ENCODE measurements at regions not wholly inside any gene's neighbourhood (a gene's known extent, or its start where the extent isn't known, plus 50 kb on each side); places are given as distances from the start of the nearest gene placed in this dataset.

- in situ Hi-C loops (cut with HindIII; ENCODE audit: low sequenced_read_pairs), result no loop called here
These were observed 59.8 kb downstream of the MRM1 start for GRCh38 chr17:36661047-36661666.

DNA sequence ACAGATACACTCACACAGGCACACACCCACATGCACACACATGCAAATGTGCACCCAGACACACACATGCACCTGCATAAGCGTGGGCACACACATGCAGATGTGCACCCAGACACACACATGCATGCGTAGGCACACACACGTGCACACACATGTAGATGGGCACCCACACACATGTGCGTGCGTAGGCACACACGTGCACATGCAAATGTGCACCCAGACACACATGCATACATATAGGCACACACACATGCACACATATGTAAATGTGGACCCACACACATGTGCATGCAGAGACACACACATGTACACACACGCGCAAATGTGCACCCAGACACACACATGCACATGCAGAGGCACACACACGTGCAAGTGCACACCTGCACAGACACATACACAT is 60.3 kb downstream of the MRM1 start:
- in situ Hi-C loops (cut with HindIII; ENCODE audit: low sequenced_read_pairs), result no loop called here

- in situ Hi-C loops (cut with HindIII; ENCODE audit: low sequenced_read_pairs), result no loop called here
These were observed 64.0 kb downstream of the MRM1 start for GRCh38 chr17:36665417-36665816.

- in situ Hi-C loops (cut with HindIII; ENCODE audit: low sequenced_read_pairs), result no loop called here
These were observed 66.5 kb downstream of the MRM1 start for GRCh38 chr17:36667922-36668321.

DNA sequence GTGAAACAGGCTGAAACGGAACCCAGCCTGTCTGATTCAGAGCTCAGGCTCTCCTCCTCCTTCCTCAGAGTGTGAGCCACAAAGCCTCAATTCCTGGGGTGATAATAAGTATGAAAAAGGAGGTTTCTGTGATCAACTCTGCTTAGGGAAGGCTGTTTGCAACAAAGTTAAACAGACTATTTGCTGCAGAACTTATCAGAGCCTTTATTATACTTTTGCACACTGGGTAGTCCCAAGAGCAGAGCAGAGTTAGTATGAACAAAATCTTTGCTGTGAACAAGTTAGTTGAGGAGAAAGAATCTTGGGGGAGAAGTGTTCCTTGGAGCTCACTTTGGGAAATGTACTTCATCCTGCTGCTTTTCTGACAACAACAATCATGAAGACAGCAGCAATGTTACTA is 67.4 kb downstream of the MRM1 start:
- in situ Hi-C loops (cut with HindIII; ENCODE audit: low sequenced_read_pairs), result no loop called here

GRCh38 chr17:36671144-36671543 is 69.8 kb downstream of the MRM1 start:
- in situ Hi-C loops (cut with HindIII; ENCODE audit: low sequenced_read_pairs), result no loop called here

DNA sequence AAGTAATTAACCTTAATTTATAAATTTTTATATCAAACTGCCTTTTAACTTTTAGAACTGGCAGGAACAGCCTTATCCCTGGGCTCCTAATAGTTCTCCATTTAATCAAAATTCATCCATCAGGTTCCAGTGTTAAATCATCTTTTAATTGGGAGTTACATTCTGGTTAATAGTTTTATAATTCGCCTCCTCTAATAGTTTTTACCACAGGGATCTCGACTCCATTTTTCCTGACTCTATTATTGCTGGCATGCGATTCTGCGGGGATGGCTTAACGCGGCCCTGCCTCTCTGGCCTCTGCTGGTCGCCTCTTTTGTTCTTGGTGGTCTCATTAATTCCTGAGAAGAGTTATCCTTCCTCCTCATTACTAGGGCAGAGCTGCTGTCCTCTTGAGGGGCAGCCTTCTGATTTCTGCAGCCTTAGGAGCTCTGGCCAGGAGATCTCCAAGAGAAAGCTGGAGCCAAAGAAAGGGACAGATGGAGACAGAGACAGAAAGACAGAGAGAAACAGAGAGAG is 71.1 kb downstream of the MRM1 start:
- in situ Hi-C loops (cut with HindIII; ENCODE audit: low sequenced_read_pairs), result no loop called here

DNA sequence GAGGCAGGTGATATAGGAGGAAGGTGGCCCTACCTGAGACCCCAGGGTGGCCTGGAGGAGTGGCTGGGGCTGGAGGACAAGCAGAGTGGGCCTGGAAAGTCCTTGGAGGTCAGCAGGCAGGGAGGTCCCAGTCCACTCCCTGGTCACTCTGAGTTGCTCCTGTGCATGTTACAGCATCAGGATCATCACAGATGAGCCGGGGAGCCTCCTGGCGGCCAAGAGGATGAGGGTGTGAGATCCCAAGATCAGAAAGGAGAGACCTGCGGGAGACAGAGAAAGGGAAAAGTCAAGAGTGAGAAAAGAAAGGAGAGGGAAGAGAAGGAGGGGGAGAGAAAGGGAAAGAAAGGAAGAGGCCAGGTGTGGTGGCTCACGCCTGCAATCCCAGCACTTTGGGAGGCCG is 71.7 kb downstream of the MRM1 start:
- in situ Hi-C loops (cut with HindIII; ENCODE audit: low sequenced_read_pairs), result no loop called here

DNA sequence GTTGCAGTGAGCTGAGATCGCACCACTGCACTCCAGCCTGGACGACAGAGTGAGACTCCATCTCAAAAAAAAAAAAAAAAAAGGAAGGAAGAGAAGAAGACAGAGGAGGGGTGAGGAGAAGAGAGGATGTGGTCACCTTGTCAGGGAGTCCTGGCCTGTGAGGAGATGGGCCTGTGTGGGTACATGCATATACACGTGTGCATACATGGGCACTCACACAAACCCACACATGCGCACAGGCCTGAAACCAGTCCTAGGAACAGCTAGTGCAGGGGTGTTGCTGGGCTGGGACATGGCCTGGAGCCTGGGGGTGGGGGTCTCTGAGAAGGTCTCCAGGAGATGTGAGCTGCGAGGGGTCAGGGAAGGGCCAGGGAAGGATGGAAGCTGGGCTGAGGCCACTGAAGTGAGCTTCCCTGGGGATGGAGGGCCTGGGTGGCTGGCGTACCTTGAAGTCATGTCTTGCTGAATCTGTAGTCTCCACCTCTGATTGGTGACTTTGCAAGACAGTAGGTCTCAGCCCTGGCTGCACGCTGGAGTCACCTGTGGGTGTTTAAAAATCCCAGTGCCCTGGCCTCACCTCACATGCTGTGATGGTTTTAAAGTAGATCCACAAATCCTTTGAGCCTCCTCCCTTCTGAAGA is 72.4 kb downstream of the MRM1 start:
- in situ Hi-C loops (cut with HindIII; ENCODE audit: low sequenced_read_pairs), result no loop called here

DNA sequence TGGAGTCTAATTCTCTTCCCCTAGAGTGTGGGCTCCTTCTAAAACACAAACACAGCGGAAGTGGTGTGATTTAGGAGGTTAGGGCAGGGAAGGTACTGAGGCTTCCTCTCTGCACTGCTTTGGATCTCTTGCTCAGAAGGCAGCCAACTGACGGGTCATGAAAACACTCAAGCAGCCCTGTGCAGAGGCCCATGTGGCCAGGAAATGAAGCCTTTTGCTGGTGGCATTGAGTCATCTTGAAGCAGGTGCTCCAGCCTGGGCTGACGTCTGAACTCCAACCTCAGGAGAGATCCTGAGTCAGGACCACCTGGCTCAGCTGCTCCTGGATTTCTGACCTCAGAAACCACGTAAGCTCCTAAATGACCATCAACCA is 72.9 kb downstream of the MRM1 start:
- in situ Hi-C loops (cut with HindIII; ENCODE audit: low sequenced_read_pairs), result no loop called here

GRCh38 chr17:36675250-36675649 is 73.9 kb downstream of the MRM1 start:
- in situ Hi-C loops (cut with HindIII; ENCODE audit: low sequenced_read_pairs), result no loop called here

DNA sequence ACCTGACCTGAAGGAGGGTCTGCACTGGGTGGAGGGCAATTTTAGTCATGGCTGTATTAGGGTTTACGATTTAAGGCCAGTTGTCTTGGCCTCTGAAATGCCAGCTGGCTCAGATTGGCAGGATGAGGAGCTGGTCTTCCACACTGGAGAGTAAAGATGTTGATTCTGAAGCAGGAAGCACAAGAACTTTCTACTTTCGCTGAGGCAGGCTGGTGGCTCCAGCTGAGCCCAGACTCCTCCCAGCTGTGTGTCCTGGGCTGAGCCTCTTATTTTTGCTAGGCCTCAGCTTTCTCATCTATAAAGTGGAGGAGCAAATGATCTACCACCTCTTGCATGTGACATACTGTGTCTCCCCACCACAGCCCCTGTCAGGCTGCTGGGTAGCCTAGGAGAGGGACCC is 74.4 kb downstream of the MRM1 start:
- in situ Hi-C loops (cut with HindIII; ENCODE audit: low sequenced_read_pairs), result no loop called here

GRCh38 chr17:36679815-36680467 is 78.6 kb downstream of the MRM1 start:
- in situ Hi-C loops (cut with HindIII; ENCODE audit: low sequenced_read_pairs), result no loop called here

DNA sequence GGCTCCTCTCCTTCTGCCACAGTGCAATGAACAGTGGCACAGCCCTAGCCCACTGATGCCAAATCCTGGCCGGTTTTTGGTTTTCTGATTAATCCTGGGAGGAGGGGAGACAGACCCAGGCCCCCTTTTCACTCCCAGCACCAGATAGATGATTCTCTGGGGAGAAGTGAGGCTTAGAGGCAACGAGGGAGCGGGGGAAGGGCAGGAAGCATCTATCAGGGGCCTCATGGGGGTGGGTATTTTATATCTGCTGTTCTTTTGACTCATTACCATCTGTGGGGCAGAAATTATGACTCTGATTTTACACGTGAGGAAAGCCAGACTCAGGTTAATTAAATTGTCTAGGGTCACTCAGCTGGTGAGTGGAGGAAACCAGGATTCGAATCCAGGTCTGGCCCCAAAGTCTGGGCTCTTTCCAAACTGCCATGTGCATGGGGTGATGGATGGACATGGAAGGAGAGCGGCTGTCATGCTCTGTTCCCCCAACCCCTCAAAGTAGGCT is 79.4 kb downstream of the MRM1 start:
- in situ Hi-C loops (cut with HindIII; ENCODE audit: low sequenced_read_pairs), result no loop called here

- in situ Hi-C loops (cut with HindIII; ENCODE audit: low sequenced_read_pairs), result no loop called here
These were observed 81.4 kb downstream of the MRM1 start for GRCh38 chr17:36682773-36683172.

DNA sequence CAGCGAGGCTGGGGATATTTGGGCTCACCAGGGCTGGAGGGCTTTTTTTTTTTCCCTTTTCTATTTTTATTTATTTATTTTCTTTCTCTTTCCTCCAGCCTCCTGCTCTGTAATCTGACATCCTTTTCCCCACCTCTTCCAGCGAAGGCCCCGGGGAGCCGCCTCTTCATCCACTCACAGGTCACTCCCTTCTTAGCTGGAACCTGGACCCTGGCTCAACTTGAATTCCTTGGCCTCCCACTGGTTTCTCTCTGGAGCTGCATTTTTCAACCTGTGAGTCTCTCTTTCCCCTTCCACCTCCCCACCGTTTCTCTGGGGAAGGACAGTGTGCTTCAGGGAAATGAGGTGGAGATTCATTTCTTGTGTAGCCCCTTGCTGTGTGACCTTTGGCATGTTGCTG is 82.0 kb downstream of the MRM1 start:
- in situ Hi-C loops (cut with HindIII; ENCODE audit: low sequenced_read_pairs), result no loop called here

DNA sequence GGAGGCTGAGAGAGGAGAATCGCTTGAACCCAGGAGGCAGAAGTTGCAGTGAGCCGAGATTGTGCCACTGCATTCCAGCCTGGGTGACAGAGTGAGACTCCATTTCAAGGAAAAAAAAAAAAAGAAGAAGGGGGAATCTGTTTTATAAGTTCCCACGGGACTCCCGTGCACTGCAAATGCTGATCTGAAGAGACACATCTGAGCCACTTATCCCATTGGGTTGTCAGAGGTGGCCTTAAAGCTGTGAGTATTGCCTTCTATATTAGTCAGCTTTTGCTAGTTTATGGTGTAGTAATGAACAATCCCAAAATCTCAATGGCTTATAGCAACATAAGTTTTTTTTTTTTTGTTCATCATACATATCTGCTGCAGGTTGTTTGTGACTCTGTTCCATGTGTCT is 82.8 kb downstream of the MRM1 start:
- in situ Hi-C loops (cut with HindIII; ENCODE audit: low sequenced_read_pairs), result no loop called here

DNA sequence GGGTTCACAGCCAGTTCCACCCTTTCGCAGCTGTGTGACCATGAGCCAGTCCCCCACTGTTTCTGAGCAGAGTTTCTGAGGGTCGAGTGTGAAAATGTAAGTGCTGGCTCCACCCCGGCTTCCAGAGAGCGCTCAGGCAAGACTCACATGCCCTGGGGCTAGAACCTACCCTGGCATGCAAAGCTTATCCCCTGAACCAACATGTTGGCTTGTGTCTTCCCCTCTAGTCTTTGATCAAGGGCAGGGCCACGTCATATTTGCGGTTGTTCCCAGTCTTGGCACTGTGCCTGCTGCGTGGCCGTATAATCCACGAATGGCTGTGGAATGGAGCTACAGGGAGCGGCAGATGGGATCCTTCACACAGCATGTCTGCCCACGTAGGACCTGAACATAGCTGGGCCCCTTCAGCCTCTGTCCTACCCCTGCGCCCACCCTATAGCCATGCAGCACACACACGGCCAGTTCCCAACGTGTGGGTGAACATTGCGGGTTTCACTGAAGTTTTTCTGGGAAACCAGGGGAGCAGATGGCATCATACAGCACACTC is 84.8 kb downstream of the MRM1 start:
- in situ Hi-C loops (cut with HindIII; ENCODE audit: low sequenced_read_pairs), result no loop called here

GRCh38 chr17:36687736-36688135 is 86.4 kb downstream of the MRM1 start:
- in situ Hi-C loops (cut with HindIII; ENCODE audit: low sequenced_read_pairs), result no loop called here

- in situ Hi-C loops (cut with HindIII; ENCODE audit: low sequenced_read_pairs), result no loop called here
These were observed 87.8 kb downstream of the MRM1 start for GRCh38 chr17:36689089-36689667.

GRCh38 chr17:36690190-36690589 is 88.8 kb downstream of the MRM1 start:
- in situ Hi-C loops (cut with HindIII; ENCODE audit: low sequenced_read_pairs), result no loop called here

All from DLD1 (cell line).